Left cardiac atrium (tissue), 4 donors: ENCODE measurements at regions not wholly inside any gene's neighbourhood (a gene's known extent, or its start where the extent isn't known, plus 50 kb on each side); places are given as distances from the start of the nearest gene placed in this dataset.
A peak's percentile ranks its signal among the peaks of the same experiment; 100 is the strongest.
"Not testable (repeated sequence)": the region's sequence is repeated elsewhere in the genome, so short reads cannot be mapped to it uniquely, and the experiment has no call there.

ENCODE experiments used
- ATAC-seq, 2 donors: fragments of 200-7000 bp; cut with Tn5 transposase; one replicate each; pipeline ENCODE4 v1.9.1; 2020; ENCODE audit warnings: mild to moderate bottlenecking in 2 of 2, moderate library complexity in 2 of 2
- DNase-seq: peaks from one replicate; pipeline ENCODE4 v3.0.0-alpha.2; 2020
- intact Hi-C, 2 donors: fragments of 100-400 bp; cut with DNase I; formaldehyde crosslinking; loops; one replicate each; pipeline versions ENCODE4 v1.14.1 to v1.15.1; 2022 to 2023
- donor health status: DM: no; HTN: yes; CAD: no.
- donor health status: DM: no; HTN: yes; CAD: no; lungs with severe emphysema.
- donor health status: DM: yes; HTN: yes; CAD: no.
- donor health status: Dilated cardiomyopathy.

DNA sequence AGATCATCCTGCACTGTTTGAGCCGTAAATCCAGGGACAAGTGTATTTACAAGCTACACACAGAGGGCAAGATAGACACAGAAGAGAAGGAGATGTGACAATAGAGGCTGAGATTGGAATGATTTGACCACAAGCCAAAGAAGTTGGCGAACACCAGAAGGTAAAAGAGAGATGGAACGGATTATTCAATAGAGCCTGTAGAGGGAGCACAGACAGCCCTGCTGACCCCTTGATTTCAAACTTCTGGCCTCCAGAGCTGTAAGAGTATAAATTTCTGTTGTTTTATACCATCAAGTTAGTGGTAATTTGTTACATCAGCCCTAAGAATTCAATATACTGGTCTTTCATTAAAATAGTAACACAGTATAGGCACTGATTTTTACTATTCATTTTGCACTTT, 447.8 kb downstream of the FAT4 start:
- DNase-seq (no peak), ATAC-seq (no peak)
- intact Hi-C loops, result no loop called here

DNA sequence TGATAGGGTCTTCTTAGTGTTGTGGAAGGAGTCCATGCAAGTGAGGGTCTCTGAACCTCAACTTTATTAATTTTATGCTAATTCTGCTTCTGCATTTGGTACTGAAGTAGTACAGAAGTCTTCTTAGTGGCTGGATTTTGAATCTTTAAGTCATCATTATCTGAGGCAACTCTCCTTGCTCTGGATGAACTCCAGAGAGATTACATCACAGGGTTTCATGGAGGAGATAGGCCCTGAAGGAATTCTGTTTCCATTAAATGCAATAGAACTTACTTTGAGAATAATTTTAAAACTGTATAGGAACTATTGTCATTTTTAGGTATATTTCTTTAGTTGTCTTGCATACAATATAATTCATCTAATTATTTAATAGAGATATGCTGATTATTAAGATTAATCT, 451.2 kb downstream of the FAT4 start:
- ATAC-seq (no peak), DNase-seq (no peak)
- intact Hi-C loops, result no loop called here

DNA sequence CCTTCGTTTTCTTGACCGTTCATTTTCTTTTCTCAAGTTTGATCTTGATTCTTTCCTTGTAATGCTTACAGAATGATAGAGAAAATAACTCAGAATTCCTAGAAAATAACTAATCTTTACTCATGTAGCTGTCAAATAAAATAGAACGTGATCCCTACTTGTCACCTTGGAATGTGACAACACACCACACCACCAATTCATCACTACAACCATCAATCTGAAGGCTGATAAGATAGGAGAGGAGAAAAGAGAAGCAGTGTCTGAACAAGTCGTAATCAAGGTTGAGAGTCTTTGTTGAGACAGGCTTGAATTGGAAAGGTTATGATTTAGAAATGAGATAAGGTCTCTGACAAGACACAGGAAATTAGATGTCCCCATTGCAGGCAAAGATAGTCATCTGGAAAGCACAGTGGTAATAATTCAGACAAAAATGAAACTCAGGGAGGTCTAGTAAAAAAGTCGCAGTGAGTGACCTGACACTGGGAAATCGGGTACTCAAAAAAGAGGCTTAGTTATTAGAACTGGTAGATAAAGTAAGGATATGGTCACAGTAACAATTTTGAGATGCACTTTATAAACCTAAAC, 456.2 kb downstream of the FAT4 start:
- DNase-seq (no peak), ATAC-seq (no peak)
- intact Hi-C loops, result no loop called here

DNA sequence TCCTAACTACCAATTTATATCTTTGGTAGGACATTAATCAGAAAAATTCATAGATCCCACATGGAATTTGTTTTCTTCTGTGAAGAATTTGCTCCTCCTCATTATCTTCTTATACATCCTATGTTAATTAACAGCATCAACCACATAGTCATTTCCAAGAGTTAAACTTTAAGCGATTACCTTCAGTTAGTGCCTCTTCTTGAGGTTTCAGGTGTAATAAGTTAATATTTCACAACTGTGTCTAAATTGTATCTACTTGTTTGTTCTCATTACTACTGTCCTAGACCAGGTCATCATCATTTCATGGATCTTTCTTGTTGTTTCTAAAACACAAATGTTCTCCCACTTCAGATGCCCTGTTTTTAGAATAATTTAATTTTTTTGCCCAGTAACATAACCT, 457.9 kb downstream of the FAT4 start:
- DNase-seq (no peak), ATAC-seq (no peak)
- intact Hi-C loops, result no loop called here

DNA sequence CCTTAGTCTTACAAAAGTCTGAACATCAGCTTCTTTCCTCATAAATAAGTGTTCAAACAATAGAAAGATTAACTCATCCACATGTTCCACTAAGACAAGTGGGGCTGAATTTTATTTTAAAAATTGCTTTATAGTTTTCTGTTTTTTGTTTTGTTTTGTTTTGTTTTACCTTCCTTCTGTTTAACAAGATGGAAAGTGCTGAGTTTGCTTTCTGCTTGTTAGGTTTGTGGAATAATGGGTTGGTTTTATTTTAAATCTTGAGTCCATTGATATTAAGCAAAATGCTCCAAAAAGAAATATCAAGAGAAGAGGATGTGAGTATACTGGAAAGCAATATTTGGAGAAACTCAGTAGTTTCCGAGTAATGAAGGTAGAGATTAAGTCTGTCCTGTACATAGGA, 458.7 kb downstream of the FAT4 start:
- intact Hi-C loops, result no loop called here
- ATAC-seq, result no peak

DNA sequence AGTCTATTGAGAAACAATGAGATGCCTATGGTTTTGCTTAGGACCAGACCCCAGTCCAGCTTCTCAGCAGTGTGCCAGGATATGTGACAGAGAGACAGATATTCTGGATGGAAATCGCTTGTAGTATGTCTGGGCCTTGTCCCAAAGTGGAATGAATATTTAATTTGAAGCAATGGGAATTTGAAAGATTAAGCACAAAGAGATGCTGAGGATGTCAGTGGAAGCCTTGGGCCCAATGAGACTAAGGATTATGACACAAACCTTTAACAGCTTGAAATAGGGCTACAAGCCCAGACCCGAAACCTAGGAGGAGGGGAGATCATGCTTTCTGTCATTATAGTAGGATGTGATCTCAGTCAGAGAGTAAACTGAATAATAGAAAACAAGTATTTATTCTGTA, 459.2 kb downstream of the FAT4 start:
- intact Hi-C loops, result no loop called here
- ATAC-seq (no peak), DNase-seq (no peak)

More for the DNA sequence above, 458.7 kb downstream of the FAT4 start:
- no peak for DNase-seq

DNA sequence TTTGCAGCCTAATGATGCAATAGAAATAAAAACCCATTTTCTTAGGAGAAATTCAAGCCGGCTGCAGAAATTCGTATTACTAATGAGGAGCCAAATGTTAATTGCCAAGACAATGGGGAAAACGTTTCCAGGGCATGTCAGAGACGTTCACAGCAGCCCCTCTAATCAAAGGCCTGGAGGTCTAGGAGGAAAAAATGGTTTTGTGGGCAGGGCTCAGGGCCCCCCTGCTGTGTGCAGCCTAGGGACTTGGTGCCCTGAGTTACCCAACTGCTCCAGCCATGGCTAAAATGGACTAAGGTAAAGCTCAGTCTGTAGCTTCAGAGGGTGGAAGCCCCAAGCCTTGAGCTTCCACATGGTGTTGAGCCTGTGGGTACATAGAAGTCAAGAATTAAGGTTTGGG, 461.4 kb downstream of the FAT4 start:
- ATAC-seq (no peak), DNase-seq (no peak)
- intact Hi-C loops, result no loop called here

DNA sequence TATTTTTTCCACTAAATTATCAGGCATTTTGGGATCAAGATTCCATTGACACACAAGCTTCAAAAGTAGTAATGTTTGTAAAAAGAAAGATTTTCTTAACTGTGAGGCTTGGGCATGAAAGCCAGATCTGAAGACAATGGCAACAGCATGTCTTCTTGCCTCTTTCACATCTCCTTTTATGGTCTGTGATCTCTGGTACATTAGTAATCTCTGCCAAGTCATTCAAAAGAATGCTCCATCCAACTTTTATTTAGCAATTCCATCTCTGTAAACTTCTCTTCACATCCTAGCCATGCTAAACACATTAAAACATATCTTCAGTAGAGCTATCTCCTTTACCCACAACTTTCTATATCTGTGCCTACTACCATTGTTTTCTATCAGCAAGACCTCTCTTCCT, 465.4 kb downstream of the FAT4 start:
- DNase-seq (no peak), ATAC-seq (no peak)
- intact Hi-C loops, result no loop called here

DNA sequence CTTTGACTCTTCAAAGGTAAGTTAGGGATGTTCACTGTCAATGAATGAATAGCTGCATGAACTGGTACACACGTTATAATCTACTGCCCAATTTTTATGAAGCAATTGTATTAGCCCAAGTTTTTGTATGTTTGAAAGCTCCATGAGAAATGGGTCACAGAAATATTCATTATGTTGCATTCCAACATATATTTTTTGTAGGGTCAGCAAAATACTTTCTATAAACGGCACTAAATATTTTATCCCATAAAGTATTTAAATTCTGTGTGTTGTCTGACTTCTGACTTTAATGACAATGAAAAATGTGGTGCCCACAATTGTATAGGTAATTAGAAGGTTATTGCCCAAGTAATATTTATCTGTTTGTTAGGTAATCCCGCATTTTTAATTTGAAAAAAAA, 466.0 kb downstream of the FAT4 start:
- intact Hi-C loops, result no loop called here
- DNase-seq (no peak), ATAC-seq (no peak)

DNA sequence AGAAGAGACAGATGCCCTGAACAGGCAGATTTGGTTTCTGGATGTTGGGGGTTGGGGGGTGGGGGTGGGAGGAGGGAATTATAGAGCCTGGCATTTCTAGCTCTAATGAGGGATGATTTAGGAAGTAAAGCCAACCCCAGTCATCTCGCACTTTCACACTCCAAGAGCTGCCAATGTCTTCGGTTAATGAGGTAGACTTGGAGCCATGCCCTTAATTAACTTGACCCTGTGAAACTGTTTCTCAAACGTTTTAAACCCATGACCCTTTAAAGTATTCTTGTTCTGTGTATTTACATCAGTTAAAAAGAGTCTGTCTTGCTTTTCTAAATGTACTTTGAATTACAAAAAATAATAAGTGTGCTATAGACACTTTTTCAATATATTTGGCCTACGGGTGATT, 466.9 kb downstream of the FAT4 start:
- intact Hi-C loops, result no loop called here
- no peak for DNase-seq
- no peak for ATAC-seq

DNA sequence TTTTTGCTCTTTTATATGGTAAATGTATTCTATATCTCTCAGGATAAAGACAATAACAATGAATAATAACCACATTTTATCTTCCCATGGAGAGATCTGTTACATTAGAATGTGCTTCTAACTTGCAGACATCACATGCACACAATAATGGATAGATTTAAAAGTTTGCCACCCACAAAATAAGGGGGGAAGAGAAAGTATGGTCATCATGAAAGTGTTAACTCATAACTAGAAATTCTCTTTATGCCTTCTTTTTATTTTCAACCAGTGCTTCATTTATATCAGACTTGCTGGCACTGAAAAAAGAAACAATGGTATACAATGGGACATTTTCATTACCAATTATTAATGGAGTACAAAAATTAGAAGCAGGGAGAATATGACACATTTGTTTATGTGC, 470.0 kb downstream of the FAT4 start:
- ATAC-seq (no peak), DNase-seq (no peak)
- intact Hi-C loops, result no loop called here

DNA sequence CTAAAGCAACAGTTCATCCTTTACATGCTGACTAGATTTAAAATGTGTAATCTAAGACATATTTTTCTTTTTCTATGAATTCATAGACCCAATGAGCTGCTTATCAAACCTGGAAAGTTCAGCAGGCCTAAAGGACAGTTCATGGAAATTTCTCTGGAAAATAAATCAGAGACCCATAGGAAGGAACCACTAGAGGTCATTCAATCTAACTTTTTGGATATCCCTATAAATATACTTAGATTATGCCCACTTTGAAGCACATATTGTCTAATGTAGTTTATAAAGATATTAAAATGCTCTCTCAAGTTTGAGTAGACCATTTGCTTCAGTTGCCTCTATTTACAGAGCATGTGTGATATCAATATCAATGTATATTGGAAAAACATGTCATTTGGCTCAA, 473.0 kb downstream of the FAT4 start:
- DNase-seq (no peak), ATAC-seq (no peak)
- intact Hi-C loops, result no loop called here

DNA sequence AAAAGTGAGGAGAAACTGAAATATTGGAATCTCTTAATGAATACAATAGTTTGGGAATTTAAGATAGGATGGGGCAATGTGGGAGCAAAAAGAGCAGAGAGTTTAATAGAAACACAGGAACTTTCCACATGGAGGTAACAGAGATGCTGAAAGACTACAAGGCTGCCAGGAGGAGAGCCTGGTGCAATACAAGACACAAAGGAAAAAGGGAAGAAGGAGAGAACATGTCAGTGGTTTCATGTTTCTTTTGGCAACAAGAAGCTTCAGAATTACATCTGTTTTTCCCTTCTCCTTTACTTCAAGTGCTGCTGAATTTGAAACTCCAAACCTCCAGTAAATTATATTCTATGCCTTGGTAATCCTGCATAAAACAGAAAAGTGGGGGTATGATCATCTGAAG, 474.3 kb downstream of the FAT4 start:
- ATAC-seq (no peak), DNase-seq (no peak)
- intact Hi-C loops, result no loop called here

DNA sequence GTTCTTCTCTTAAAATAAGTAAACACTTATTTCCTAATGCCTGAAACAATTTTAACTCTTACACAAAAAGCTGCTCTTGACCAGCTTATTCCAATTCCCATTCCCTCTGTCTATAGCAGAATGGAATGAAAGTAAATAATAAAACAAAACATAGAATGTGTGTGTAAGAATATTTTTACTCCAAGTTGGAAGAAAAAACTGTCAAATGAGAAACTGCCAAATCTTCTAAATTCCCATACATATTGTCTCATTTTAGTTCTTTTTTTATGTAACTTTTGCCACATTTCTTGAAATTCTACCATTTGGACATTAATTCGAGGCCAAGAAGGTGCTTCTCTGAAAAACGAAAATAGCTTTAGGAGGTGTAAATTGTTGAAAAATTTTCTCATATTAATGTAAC, 477.1 kb downstream of the FAT4 start:
- DNase-seq (no peak), ATAC-seq (no peak)
- intact Hi-C loops, result no loop called here

DNA sequence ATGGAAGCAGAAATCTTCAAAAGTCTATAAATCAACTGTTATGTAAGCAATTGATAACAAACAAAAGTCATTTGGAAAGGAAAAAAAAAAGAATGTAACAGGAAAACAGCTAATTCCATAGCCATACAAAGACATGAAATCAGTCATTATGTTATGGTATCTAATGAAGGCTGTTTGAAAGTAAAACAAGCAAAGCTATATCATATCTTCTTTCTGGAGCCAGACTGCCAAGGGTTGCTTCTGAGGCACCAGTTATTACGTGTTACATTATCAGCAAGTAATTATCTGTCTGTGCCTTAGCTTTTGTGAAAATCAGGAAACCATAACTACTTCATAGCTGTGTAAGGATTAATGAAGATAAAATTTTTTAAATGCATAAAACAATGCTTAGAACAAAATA, 480.2 kb downstream of the FAT4 start:
- ATAC-seq, result no peak
- DNase-seq, result no peak
- intact Hi-C loops, result no loop called here

DNA sequence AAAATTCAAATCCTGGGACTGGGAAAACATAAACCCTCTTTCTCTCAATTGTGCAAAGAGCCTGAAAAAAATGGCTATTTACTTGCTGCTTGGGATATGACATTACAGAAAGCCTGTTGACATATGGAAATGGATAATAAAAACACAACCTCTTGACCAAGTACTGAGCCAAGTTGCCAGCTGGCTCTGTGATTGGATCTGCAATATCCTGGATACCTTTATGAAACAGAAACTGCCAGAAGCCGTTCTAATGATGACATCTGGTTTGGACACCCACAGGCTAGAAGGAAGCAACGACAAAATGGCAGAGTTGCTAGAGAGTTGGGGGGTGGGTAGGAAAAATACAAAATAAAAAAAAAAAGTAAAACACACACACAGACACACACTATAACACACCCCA, 481.4 kb downstream of the FAT4 start:
- ATAC-seq (no peak), DNase-seq (no peak)
- intact Hi-C loops, result no loop called here

DNA sequence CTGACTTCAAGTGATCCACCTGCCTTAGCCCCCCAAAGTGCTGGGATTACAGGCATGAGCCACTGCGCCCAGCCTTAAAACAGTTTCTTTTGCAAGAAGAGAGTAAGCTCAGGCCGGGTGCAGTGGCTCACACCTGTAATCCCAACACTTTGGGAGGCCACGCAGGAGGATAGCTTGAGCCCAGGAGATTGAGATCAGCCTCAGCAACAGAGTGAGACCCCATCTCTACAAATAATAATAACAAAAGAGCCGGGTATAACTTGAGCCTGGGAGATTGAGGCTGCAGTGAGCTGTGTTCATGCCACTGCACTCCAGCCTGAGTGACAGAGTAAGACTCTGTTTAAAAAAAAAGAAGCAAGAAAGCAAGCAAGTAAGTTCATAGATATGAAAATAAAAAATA, 482.9 kb downstream of the FAT4 start:
- DNase-seq, intact Hi-C loops, ATAC-seq: not testable (repeated sequence)

DNA sequence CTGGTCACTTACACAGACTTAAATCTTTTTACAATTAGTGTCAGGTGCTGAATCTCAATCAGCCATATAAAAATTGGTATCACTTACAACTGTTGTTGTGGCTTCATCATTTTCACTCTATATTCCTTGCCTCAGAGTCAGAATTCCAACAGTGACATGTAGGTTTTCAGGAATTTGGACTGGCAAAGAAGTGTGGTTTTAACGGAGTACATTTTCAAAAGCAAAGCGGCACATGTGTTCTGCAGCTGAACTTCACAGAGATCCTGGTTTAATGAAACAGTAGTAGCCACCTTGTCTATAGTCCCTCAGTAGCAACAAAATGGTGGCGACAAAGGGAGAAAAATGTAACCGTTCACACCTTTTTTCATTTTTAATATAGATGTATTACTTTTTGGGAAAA, 486.6 kb downstream of the FAT4 start:
- intact Hi-C loops, result no loop called here
- DNase-seq, result no peak
- ATAC-seq, result no peak

DNA sequence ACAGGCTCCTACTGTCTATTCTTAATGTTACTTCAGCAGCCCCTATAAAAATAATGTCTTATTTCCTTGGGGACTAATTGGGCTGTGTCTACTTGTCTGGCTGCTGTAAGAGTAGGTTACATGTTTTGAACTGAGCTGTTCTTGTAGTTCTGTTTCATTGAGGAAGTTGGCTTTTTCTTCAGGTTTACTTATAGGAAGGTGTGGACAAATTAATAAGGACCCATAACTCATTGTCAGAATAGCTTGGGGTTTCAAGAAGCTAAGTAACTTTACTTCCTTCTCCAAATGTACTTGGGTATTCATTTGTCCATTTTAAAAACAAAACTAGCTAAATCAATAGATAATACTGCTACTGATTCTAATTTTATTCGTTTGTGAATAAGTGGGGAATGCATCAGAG, 487.2 kb downstream of the FAT4 start:
- intact Hi-C loops, result no loop called here
- no peak for ATAC-seq

DNA sequence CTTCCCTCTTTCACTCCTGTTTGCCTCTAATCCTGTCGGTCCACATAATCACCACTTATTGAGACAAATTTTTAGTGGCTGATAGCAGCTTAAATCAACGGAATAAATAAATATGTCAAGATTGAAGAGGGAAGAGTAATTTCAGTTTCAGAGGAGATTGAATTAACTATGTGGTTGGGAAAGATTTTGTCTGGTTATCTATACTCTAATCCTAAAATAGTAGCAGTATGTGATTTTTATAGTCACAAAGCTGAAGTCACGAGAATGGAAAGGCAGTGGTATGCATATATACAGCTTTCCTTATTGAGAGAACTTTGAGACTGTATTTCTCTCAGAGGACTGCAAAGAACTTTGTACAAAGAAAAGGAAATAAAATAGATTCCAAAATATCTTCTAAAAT, 493.3 kb downstream of the FAT4 start:
- no peak for DNase-seq
- intact Hi-C loops, result no loop called here
- ATAC-seq, result no peak

More for the DNA sequence above, 487.2 kb downstream of the FAT4 start:
- DNase-seq, result no peak

DNA sequence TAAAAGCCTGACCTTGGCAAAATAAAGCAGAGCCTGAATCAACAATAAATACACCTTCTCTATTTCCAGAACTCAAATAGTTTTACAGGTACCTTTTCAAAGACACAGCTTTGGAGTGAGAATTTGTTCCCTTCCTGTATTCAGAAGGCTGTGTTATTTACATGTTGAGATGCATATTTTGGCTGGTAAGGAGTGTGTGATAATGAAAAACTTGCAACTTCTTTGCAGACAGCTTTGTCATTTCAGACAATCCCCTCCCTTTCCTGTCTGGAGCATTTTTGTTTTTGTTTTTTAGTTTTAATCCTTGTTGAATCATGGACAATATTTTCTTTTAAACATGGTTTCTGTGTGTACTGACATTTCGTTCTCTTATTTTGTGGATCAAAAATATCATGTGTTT, 493.8 kb downstream of the FAT4 start:
- ATAC-seq (peak in 1 of 2 donors; percentile 43), DNase-seq (no peak)
- intact Hi-C loops, result no loop called here

DNA sequence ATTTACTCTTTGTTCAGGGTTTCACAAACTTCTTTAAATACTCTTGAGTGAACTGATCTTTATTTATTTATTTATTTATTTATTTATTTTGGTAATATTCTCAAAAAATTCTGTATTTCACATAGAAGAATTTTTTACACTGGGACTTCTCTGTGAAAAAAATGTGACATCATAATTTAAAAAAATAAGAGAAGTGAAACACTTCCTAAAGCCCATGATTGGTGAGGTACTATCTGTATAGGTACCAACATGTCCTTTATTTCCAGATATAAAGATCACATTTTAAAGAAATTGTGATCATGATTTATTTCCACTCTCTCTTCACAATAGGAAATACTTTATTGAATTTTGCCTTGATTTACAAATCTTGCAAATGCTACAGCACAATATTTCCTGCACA, 497.1 kb downstream of the FAT4 start:
- intact Hi-C loops, result no loop called here
- ATAC-seq, result no peak

More for the DNA sequence above, 497.1 kb downstream of the FAT4 start:
- no peak for DNase-seq
